ENCODE measurements at regions not wholly inside any gene's neighbourhood (a gene's known extent, or its start where the extent isn't known, plus 50 kb on each side); places are given as distances from the start of the nearest gene placed in this dataset.
"Not testable (repeated sequence)": the region's sequence is repeated elsewhere in the genome, so short reads cannot be mapped to it uniquely, and the experiment has no call there.

GRCh38 chr12:5114436-5114835 lies 70.8 kb downstream of the KCNA5 start:
- Mint-ChIP-seq H3K27me3 (peaks cover 5% of the 10 kb centered on the region), H3K27ac (peak overlapping the region in 2 of 3 donors; percentile 19 to 26), H3K4me1 (peaks cover 0 to 10% (median 0%) of the 10 kb centered on the region in 4 donors), H3K4me3 (no peak overlapping the region), H3K36me3 (no peaks in the 10 kb centered on the region), H3K9me3 (peaks cover 0 to 4% (median 0%) of the 10 kb centered on the region in 7 donors)
- no peak overlapping the region for H3K4me3 ChIP-seq (ENCODE audit: low read depth, low read length)
- ATAC-seq (ENCODE audit: low read depth in 2 of 2), result no peak
- no peaks in the 10 kb centered on the region for H3K4me1 ChIP-seq (ENCODE audit: control insufficient read depth, insufficient read depth, low read length, poor library complexity, severe bottlenecking)
- no peaks in the 10 kb centered on the region for H3K36me3 ChIP-seq (ENCODE audit: control insufficient read depth, insufficient read depth, low read length)
- no peaks in the 10 kb centered on the region for H3K27me3 ChIP-seq (ENCODE audit: control insufficient read depth, insufficient read depth, low read length)
- H3K27ac ChIP-seq (ENCODE audit: insufficient read depth, low read length, poor library complexity, severe bottlenecking), result peak overlapping the region; percentile 23
- peak in 1 of 3 donors; percentile 22 for DNase-seq
- no peaks in the 10 kb centered on the region for H3K9me3 ChIP-seq (ENCODE audit: control insufficient read depth in 2 of 2, low read length in 2 of 2)

GRCh38 chr12:5121784-5122183 lies 78.1 kb downstream of the KCNA5 start:
- not testable (repeated sequence) for H3K9me3 ChIP-seq (ENCODE audit: control insufficient read depth in 2 of 2, low read length in 2 of 2); H3K27me3 ChIP-seq (ENCODE audit: control insufficient read depth, insufficient read depth, low read length); H3K36me3 Mint-ChIP-seq; H3K27ac Mint-ChIP-seq; H3K4me3 Mint-ChIP-seq; ATAC-seq (ENCODE audit: low read depth in 2 of 2); H3K4me1 Mint-ChIP-seq; H3K27ac ChIP-seq (ENCODE audit: insufficient read depth, low read length, poor library complexity, severe bottlenecking); H3K4me1 ChIP-seq (ENCODE audit: control insufficient read depth, insufficient read depth, low read length, poor library complexity, severe bottlenecking); H3K27me3 Mint-ChIP-seq; H3K4me3 ChIP-seq (ENCODE audit: low read depth, low read length); DNase-seq; H3K36me3 ChIP-seq (ENCODE audit: control insufficient read depth, insufficient read depth, low read length); H3K9me3 Mint-ChIP-seq

- not testable (repeated sequence) for H3K9me3 Mint-ChIP-seq; H3K4me3 ChIP-seq (ENCODE audit: low read depth, low read length); ATAC-seq (ENCODE audit: low read depth in 2 of 2); H3K36me3 ChIP-seq (ENCODE audit: control insufficient read depth, insufficient read depth, low read length); H3K4me1 ChIP-seq (ENCODE audit: control insufficient read depth, insufficient read depth, low read length, poor library complexity, severe bottlenecking); H3K36me3 Mint-ChIP-seq; H3K4me3 Mint-ChIP-seq; H3K27me3 Mint-ChIP-seq; H3K27ac ChIP-seq (ENCODE audit: insufficient read depth, low read length, poor library complexity, severe bottlenecking); H3K9me3 ChIP-seq (ENCODE audit: control insufficient read depth in 2 of 2, low read length in 2 of 2); H3K4me1 Mint-ChIP-seq; H3K27ac Mint-ChIP-seq; H3K27me3 ChIP-seq (ENCODE audit: control insufficient read depth, insufficient read depth, low read length); DNase-seq
These were observed 78.7 kb downstream of the KCNA5 start for GRCh38 chr12:5122256-5122831.

- no peak for DNase-seq
- peaks cover 0 to 2% (median 0%) of the 10 kb centered on the region in 7 donors for H3K9me3 Mint-ChIP-seq
- peaks cover 6% of the 10 kb centered on the region for H3K27me3 Mint-ChIP-seq
These were observed 80.2 kb downstream of the KCNA5 start for GRCh38 chr12:5123921-5124320.

GRCh38 chr12:5124401-5124800 lies 80.7 kb downstream of the KCNA5 start:
- Histone ChIP-seq H3K4me1 (ENCODE audit: control insufficient read depth, insufficient read depth, low read length, poor library complexity, severe bottlenecking) (no peaks in the 10 kb centered on the region), H3K9me3 (ENCODE audit: control insufficient read depth in 2 of 2, low read length in 2 of 2) (no peaks in the 10 kb centered on the region), H3K27ac (ENCODE audit: insufficient read depth, low read length, poor library complexity, severe bottlenecking) (no peak overlapping the region), H3K27me3 (ENCODE audit: control insufficient read depth, insufficient read depth, low read length) (peaks cover 1% of the 10 kb centered on the region), H3K36me3 (ENCODE audit: control insufficient read depth, insufficient read depth, low read length) (no peaks in the 10 kb centered on the region), H3K4me3 (ENCODE audit: low read depth, low read length) (no peak overlapping the region)
- Mint-ChIP-seq H3K27ac (no peak overlapping the region), H3K4me3 (no peak overlapping the region), H3K27me3 (peaks cover 10% of the 10 kb centered on the region), H3K36me3 (no peaks in the 10 kb centered on the region), H3K4me1 (no peaks in the 10 kb centered on the region), H3K9me3 (peaks cover 0 to 2% (median 0%) of the 10 kb centered on the region in 7 donors)
- ATAC-seq (ENCODE audit: low read depth in 2 of 2) (no peak), DNase-seq (no peak)

More at GRCh38 chr12:5123921-5124320, 80.2 kb downstream of the KCNA5 start:
- no peaks in the 10 kb centered on the region for H3K9me3 ChIP-seq (ENCODE audit: control insufficient read depth in 2 of 2, low read length in 2 of 2)
- H3K4me1 Mint-ChIP-seq, result no peaks in the 10 kb centered on the region
- peaks cover 1% of the 10 kb centered on the region for H3K27me3 ChIP-seq (ENCODE audit: control insufficient read depth, insufficient read depth, low read length)
- H3K4me3 Mint-ChIP-seq, result no peak overlapping the region
- H3K4me3 ChIP-seq (ENCODE audit: low read depth, low read length), result no peak overlapping the region
- no peak overlapping the region for H3K27ac Mint-ChIP-seq
- ATAC-seq (ENCODE audit: low read depth in 2 of 2), result no peak
- H3K36me3 Mint-ChIP-seq, result no peaks in the 10 kb centered on the region
- H3K36me3 ChIP-seq (ENCODE audit: control insufficient read depth, insufficient read depth, low read length), result no peaks in the 10 kb centered on the region
- H3K4me1 ChIP-seq (ENCODE audit: control insufficient read depth, insufficient read depth, low read length, poor library complexity, severe bottlenecking), result no peaks in the 10 kb centered on the region
- H3K27ac ChIP-seq (ENCODE audit: insufficient read depth, low read length, poor library complexity, severe bottlenecking), result no peak overlapping the region

- Histone ChIP-seq H3K27me3 (ENCODE audit: control insufficient read depth, insufficient read depth, low read length) (peaks cover 5% of the 10 kb centered on the region), H3K4me1 (ENCODE audit: control insufficient read depth, insufficient read depth, low read length, poor library complexity, severe bottlenecking) (no peaks in the 10 kb centered on the region), H3K27ac (ENCODE audit: insufficient read depth, low read length, poor library complexity, severe bottlenecking) (no peak overlapping the region), H3K36me3 (ENCODE audit: control insufficient read depth, insufficient read depth, low read length) (no peaks in the 10 kb centered on the region), H3K9me3 (ENCODE audit: control insufficient read depth in 2 of 2, low read length in 2 of 2) (no peaks in the 10 kb centered on the region), H3K4me3 (ENCODE audit: low read depth, low read length) (no peak overlapping the region)
- Mint-ChIP-seq H3K4me3 (no peak overlapping the region), H3K9me3 (peaks cover 0 to 3% (median 0%) of the 10 kb centered on the region in 7 donors), H3K27ac (peak overlapping the region in 1 of 3 donors; percentile 69), H3K36me3 (no peaks in the 10 kb centered on the region), H3K4me1 (no peaks in the 10 kb centered on the region), H3K27me3 (peaks cover 23% of the 10 kb centered on the region)
- DNase-seq, result no peak
- ATAC-seq (ENCODE audit: low read depth in 2 of 2), result no peak
These were observed 91.3 kb downstream of the KCNA5 start for GRCh38 chr12:5134861-5135525.

- no peak overlapping the region for H3K4me3 ChIP-seq (ENCODE audit: low read depth, low read length)
- Mint-ChIP-seq H3K4me3 (no peak overlapping the region), H3K36me3 (no peaks in the 10 kb centered on the region), H3K27ac (no peak overlapping the region), H3K27me3 (peaks cover 15% of the 10 kb centered on the region), H3K9me3 (peaks cover 0 to 4% (median 0%) of the 10 kb centered on the region in 7 donors), H3K4me1 (no peaks in the 10 kb centered on the region)
- no peaks in the 10 kb centered on the region for H3K36me3 ChIP-seq (ENCODE audit: control insufficient read depth, insufficient read depth, low read length)
- no peak overlapping the region for H3K27ac ChIP-seq (ENCODE audit: insufficient read depth, low read length, poor library complexity, severe bottlenecking)
- peaks cover 4% of the 10 kb centered on the region for H3K27me3 ChIP-seq (ENCODE audit: control insufficient read depth, insufficient read depth, low read length)
- H3K4me1 ChIP-seq (ENCODE audit: control insufficient read depth, insufficient read depth, low read length, poor library complexity, severe bottlenecking), result no peaks in the 10 kb centered on the region
- no peaks in the 10 kb centered on the region for H3K9me3 ChIP-seq (ENCODE audit: control insufficient read depth in 2 of 2, low read length in 2 of 2)
- no peak for ATAC-seq (ENCODE audit: low read depth in 2 of 2)
- DNase-seq, result no peak
These were observed 94.6 kb downstream of the KCNA5 start for GRCh38 chr12:5138256-5138655.

- Histone ChIP-seq H3K4me1 (ENCODE audit: control insufficient read depth, insufficient read depth, low read length, poor library complexity, severe bottlenecking) (no peaks in the 10 kb centered on the region), H3K27ac (ENCODE audit: insufficient read depth, low read length, poor library complexity, severe bottlenecking) (no peak overlapping the region), H3K36me3 (ENCODE audit: control insufficient read depth, insufficient read depth, low read length) (no peaks in the 10 kb centered on the region), H3K4me3 (ENCODE audit: low read depth, low read length) (no peak overlapping the region), H3K27me3 (ENCODE audit: control insufficient read depth, insufficient read depth, low read length) (peaks cover 2% of the 10 kb centered on the region), H3K9me3 (ENCODE audit: control insufficient read depth in 2 of 2, low read length in 2 of 2) (no peaks in the 10 kb centered on the region)
- no peak for ATAC-seq (ENCODE audit: low read depth in 2 of 2)
- Mint-ChIP-seq H3K27ac (no peak overlapping the region), H3K27me3 (peaks cover 15% of the 10 kb centered on the region), H3K9me3 (peaks cover 0 to 5% (median 0%) of the 10 kb centered on the region in 7 donors), H3K36me3 (no peaks in the 10 kb centered on the region), H3K4me3 (no peak overlapping the region), H3K4me1 (no peaks in the 10 kb centered on the region)
- DNase-seq, result no peak
These were observed 95.2 kb downstream of the KCNA5 start for GRCh38 chr12:5138845-5139244.
